WTC11 (cell line): ENCODE measurements at regions not wholly inside any gene's neighbourhood (a gene's known extent, or its start where the extent isn't known, plus 50 kb on each side); places are given as distances from the start of the nearest gene placed in this dataset.

ENCODE experiments used
- ATAC-seq: fragments of 200-7000 bp; cut with Tn5 transposase; 2 replicates; pipeline ENCODE4 v1.10.0; 2021; ENCODE audit warnings: mild to moderate bottlenecking, moderate library complexity
- CTCF ChIA-PET: fragments of 300-600 bp; sonication (Branson Sonifier 250); formaldehyde crosslinking; loops from one replicate; lab custom pipeline; 2021; ENCODE audit warnings: antibody characterized with exemption; lab: Charles Lee
- POLR2A ChIA-PET: fragments of 350-600 bp; sonication (Branson Sonifier 250); formaldehyde crosslinking; loops from one replicate; lab custom pipeline; 2021; ENCODE audit warnings: antibody characterized with exemption; lab: Charles Lee
- DNase-seq: peaks from one replicate; pipeline ENCODE4 v3.0.0; 2021; ENCODE audit warnings: low spot score
- H3K27ac Mint-ChIP-seq: 2 replicates; pipeline ENCODE4 v1.8.0; 2021; ENCODE audit warnings: mixed read lengths
- H3K27me3 Mint-ChIP-seq: 2 replicates; pipeline ENCODE4 v1.8.0; 2021; ENCODE audit warnings: low read depth, mild to moderate bottlenecking, moderate library complexity, mixed read lengths
- H3K36me3 Mint-ChIP-seq: 2 replicates; pipeline ENCODE4 v1.8.0; 2021; ENCODE audit warnings: mixed read lengths
- H3K4me1 Mint-ChIP-seq: 2 replicates; pipeline ENCODE4 v1.8.0; 2022; ENCODE audit warnings: mixed read lengths
- H3K4me3 Mint-ChIP-seq: 2 replicates; pipeline ENCODE4 v1.8.0; 2021; ENCODE audit warnings: mild to moderate bottlenecking, moderate library complexity, mixed read lengths
- H3K9me3 Mint-ChIP-seq: 2 replicates; pipeline ENCODE4 v1.8.0; 2021; ENCODE audit warnings: mixed read lengths
- FOXK1 ChIP-seq: sonication (generic); formaldehyde crosslinking; IDR thresholded peaks from 2 replicates; pipeline ENCODE4 v1.8.0; 2022; ENCODE audit warnings: mild to moderate bottlenecking, moderate library complexity, missing genetic modification reagents
- GTF2I ChIP-seq: fragments of 250-450 bp; sonication (Bioruptor Pico); conservative IDR thresholded peaks from 2 replicates; pipeline ENCODE4 v1.4.0; 2021; ENCODE audit warnings: mild to moderate bottlenecking
- HMGXB4 ChIP-seq: sonication (generic); formaldehyde crosslinking; IDR thresholded peaks from 2 replicates; pipeline ENCODE4 v1.8.1; 2023; ENCODE audit warnings: mild to moderate bottlenecking, moderate library complexity, missing genetic modification reagents
- MXD4 ChIP-seq: fragments of 250-450 bp; sonication (Bioruptor Pico); IDR thresholded peaks from 2 replicates; pipeline ENCODE4 v1.8.0; 2021; ENCODE audit warnings: mild to moderate bottlenecking, moderate library complexity, borderline replicate concordance
- NR2C2 ChIP-seq: sonication (generic); formaldehyde crosslinking; IDR thresholded peaks from 2 replicates; pipeline ENCODE4 v1.8.0; 2022; ENCODE audit warnings: mild to moderate bottlenecking, missing genetic modification reagents
- USF2 ChIP-seq: sonication (generic); formaldehyde crosslinking; IDR thresholded peaks from 2 replicates; pipeline ENCODE4 v1.8.1; 2023; ENCODE audit warnings: mild to moderate bottlenecking, missing genetic modification reagents, moderate library complexity
- ZNF121 ChIP-seq: sonication (generic); formaldehyde crosslinking; IDR thresholded peaks from 2 replicates; pipeline ENCODE4 v1.8.0; 2023; ENCODE audit warnings: missing genetic modification reagents
- ZNF263 ChIP-seq: sonication (generic); formaldehyde crosslinking; IDR thresholded peaks from 2 replicates; pipeline ENCODE4 v1.8.1; 2022; ENCODE audit warnings: low read depth, mild to moderate bottlenecking, moderate library complexity, missing genetic modification reagents
- ZNF281 ChIP-seq: sonication (generic); formaldehyde crosslinking; IDR thresholded peaks from 2 replicates; pipeline ENCODE4 v1.8.0; 2023; ENCODE audit warnings: mild to moderate bottlenecking, missing genetic modification reagents
- ZNF317 ChIP-seq: sonication (generic); formaldehyde crosslinking; IDR thresholded peaks from 2 replicates; pipeline ENCODE4 v1.8.1; 2023; ENCODE audit warnings: low read depth, mild to moderate bottlenecking, moderate library complexity, missing genetic modification reagents, borderline replicate concordance
- TF ChIP-seq, protein P1 (sequence below): fragments of 250-450 bp; sonication (Bioruptor Pico); IDR thresholded peaks from 2 replicates; pipeline ENCODE4 v1.9.0; 2021; ENCODE audit warnings: moderate library complexity, mild to moderate bottlenecking, inconsistent platforms, borderline replicate concordance
- TF ChIP-seq, protein P2 (sequence below): fragments of 250-450 bp; sonication (Bioruptor Pico); conservative IDR thresholded peaks from 2 replicates; pipeline ENCODE4 v1.9.0; 2021; ENCODE audit warnings: mild to moderate bottlenecking

- no peak overlapping the region for H3K27ac Mint-ChIP-seq
- no peaks in the 10 kb centered on the region for H3K36me3 Mint-ChIP-seq
- TF ChIP-seq, protein P1, sequence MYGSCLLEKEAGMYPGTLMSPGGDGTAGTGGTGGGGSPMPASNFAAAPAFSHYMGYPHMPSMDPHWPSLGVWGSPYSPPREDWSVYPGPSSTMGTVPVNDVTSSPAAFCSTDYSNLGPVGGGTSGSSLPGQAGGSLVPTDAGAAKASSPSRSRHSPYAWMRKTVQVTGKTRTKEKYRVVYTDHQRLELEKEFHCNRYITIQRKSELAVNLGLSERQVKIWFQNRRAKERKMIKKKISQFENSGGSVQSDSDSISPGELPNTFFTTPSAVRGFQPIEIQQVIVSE (CRISPR knock-in tag) = no peak
- TF ChIP-seq HMGXB4 = no peak
- peak; percentile 34; the same call in 1 of the 2 replicates for ATAC-seq
- H3K4me3 Mint-ChIP-seq = no peak overlapping the region
- no peak for DNase-seq
- peaks cover 11% of the 10 kb centered on the region for H3K4me1 Mint-ChIP-seq
- ChIA-PET POLR2A (no interaction called here), CTCF (interaction anchor here (1.1 kb wide), 1 partner anchor 109 kb away, joined by 4 read pairs; no protein-coding TSS in a partner anchor)
- no peaks in the 10 kb centered on the region for H3K27me3 Mint-ChIP-seq
- H3K9me3 Mint-ChIP-seq = no peaks in the 10 kb centered on the region
Measured at GRCh38 chr13:78478183-78478582, 125.2 kb downstream of the POU4F1 start.

- POLR2A ChIA-PET = no interaction called here
- ATAC-seq (no peak), DNase-seq (no peak)
- TF ChIP-seq ZNF317 (no peak), GTF2I (CRISPR knock-in tag) (no peak), NR2C2 (CRISPR knock-in tag) (no peak), ZNF281 (CRISPR knock-in tag) (no peak), FOXK1 (CRISPR knock-in tag) (no peak), ZNF263 (CRISPR knock-in tag) (no peak), MXD4 (CRISPR knock-in tag) (no peak), USF2 (no peak)
- no peaks in the 10 kb centered on the region for H3K9me3 Mint-ChIP-seq
- H3K4me1 Mint-ChIP-seq = peaks cover 11% of the 10 kb centered on the region
- H3K27ac Mint-ChIP-seq = no peak overlapping the region
- H3K36me3 Mint-ChIP-seq = no peaks in the 10 kb centered on the region
- CTCF ChIA-PET = no interaction called here
- H3K4me3 Mint-ChIP-seq = no peak overlapping the region
- no peaks in the 10 kb centered on the region for H3K27me3 Mint-ChIP-seq
Measured at GRCh38 chr13:78476910-78477309, 126.4 kb downstream of the POU4F1 start.

DNA sequence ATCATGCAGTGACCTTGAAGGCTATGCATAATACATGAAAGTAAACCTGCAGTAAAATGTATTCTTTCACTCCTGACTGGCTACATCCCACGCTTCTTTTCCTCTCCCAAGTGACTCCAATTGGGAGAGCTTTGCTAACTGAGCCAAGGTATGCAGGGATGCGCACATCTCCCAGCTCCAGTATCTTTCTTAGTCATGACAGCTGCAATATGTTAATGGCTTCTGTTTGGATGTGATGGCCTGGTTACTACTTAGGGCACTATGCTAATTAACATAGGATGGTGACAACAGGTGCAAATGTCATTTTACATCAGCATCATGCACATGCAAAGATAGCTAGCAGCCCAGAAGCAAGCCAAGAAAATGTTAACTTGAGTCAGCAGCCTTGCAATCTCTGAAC is 134.7 kb downstream of the POU4F1 start:
- H3K4me1 Mint-ChIP-seq = peaks cover 7% of the 10 kb centered on the region; the same call in 1 of the 2 replicates
- no peak overlapping the region for H3K27ac Mint-ChIP-seq
- no peak for DNase-seq
- no peaks in the 10 kb centered on the region for H3K27me3 Mint-ChIP-seq
- no peaks in the 10 kb centered on the region for H3K36me3 Mint-ChIP-seq
- no peak for TF ChIP-seq USF2
- TF ChIP-seq ZNF121 = no peak
- TF ChIP-seq, protein P2, sequence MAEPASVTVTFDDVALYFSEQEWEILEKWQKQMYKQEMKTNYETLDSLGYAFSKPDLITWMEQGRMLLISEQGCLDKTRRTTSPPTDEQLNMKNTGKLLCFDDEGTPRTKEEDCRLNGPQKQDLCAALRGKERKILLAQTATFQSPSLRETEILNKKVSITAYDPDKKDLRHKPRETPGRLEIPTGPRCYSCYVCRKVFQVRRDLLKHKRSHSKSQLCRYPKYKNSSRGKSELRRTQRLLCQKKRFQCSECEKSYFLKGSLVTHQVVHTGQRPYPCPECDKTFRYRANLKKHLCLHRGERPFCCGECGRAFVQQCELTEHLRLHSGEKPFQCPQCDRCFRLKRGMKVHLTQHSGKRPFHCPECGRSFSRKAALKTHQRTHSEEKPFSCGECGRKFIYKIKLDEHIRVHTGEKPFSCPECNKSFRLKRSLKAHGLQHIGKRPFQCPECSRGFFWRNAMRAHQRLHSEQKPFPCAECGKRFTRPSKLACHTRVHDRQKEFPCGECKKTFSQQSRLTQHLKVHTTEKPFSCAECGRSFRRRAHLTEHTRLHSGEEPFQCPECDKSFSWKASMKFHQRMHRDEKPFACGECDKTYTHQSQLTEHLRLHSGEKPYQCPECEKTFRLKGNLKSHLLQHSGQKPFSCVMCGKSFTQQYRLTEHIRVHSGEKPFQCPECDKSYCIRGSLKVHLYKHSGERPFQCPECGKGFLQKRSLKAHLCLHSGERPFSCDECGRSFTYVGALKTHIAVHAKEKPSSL (CRISPR knock-in tag) = no peak
- ATAC-seq = no peak
- H3K4me3 Mint-ChIP-seq = no peak overlapping the region
- POLR2A ChIA-PET = interaction anchor here (0.6 kb wide), 1 partner anchor 12 kb away, joined by 3 read pairs; no protein-coding TSS in a partner anchor
- H3K9me3 Mint-ChIP-seq = no peaks in the 10 kb centered on the region
- CTCF ChIA-PET = interaction anchor here (0.9 to 1.5 kb wide), 2 partner anchors 118 to 227 kb away, joined by 3 to 11 read pairs; no protein-coding TSS in a partner anchor
